HG02938 (cell line): ENCODE measurements at regions not wholly inside any gene's neighbourhood (a gene's known extent, or its start where the extent isn't known, plus 50 kb on each side); places are given as distances from the start of the nearest gene placed in this dataset.
"Not testable (repeated sequence)": the region's sequence is repeated elsewhere in the genome, so short reads cannot be mapped to it uniquely, and the experiment has no call there.

Experiments used
- ATAC-seq: cut with Tn5 transposase; IDR thresholded peaks from one replicate; pipeline ENCODE4 v1.9.1; 2021; ENCODE audit warnings: mild to moderate bottlenecking, moderate library complexity; ENCODE audit not compliant: unreplicated experiment

GRCh38 chr6:90689172-90689571, 102.3 kb upstream of the MAP3K7 start:
- ATAC-seq = no peak

- ATAC-seq = no peak
These were observed 101.0 kb upstream of the MAP3K7 start for GRCh38 chr6:90687775-90688380.

- ATAC-seq = no peak
These were observed 95.0 kb upstream of the MAP3K7 start for GRCh38 chr6:90681863-90682262.

- ATAC-seq = no peak
These were observed 91.3 kb upstream of the MAP3K7 start for GRCh38 chr6:90678049-90678779.

GRCh38 chr6:90677440-90677839, 90.6 kb upstream of the MAP3K7 start:
- ATAC-seq = no peak

- ATAC-seq = no peak
These were observed 89.8 kb upstream of the MAP3K7 start for GRCh38 chr6:90676516-90677300.

- not testable (repeated sequence) for ATAC-seq
These were observed 88.2 kb upstream of the MAP3K7 start for GRCh38 chr6:90675107-90675506.

GRCh38 chr6:90674077-90674476, 87.2 kb upstream of the MAP3K7 start:
- ATAC-seq = not testable (repeated sequence)

GRCh38 chr6:90669846-90670245, 83.0 kb upstream of the MAP3K7 start:
- ATAC-seq = no peak

GRCh38 chr6:90669420-90669819, 82.5 kb upstream of the MAP3K7 start:
- ATAC-seq = no peak

- no peak for ATAC-seq
These were observed 81.3 kb upstream of the MAP3K7 start for GRCh38 chr6:90668141-90668540.

GRCh38 chr6:90663873-90664272, 77.0 kb upstream of the MAP3K7 start:
- no peak for ATAC-seq

- ATAC-seq = no peak
These were observed 76.2 kb upstream of the MAP3K7 start for GRCh38 chr6:90663106-90663505.

- no peak for ATAC-seq
These were observed 74.1 kb upstream of the MAP3K7 start for GRCh38 chr6:90660931-90661330.

GRCh38 chr6:90658497-90658896, 71.6 kb upstream of the MAP3K7 start:
- no peak for ATAC-seq

GRCh38 chr6:90656325-90656724, 69.5 kb upstream of the MAP3K7 start:
- no peak for ATAC-seq

GRCh38 chr6:90654806-90655205, 67.9 kb upstream of the MAP3K7 start:
- no peak for ATAC-seq

GRCh38 chr6:90654166-90654565, 67.3 kb upstream of the MAP3K7 start:
- ATAC-seq = no peak

- ATAC-seq = no peak
These were observed 66.9 kb upstream of the MAP3K7 start for GRCh38 chr6:90653750-90654149.

- no peak for ATAC-seq
These were observed 63.4 kb upstream of the MAP3K7 start for GRCh38 chr6:90650041-90650940.

GRCh38 chr6:90648873-90649272, 62.0 kb upstream of the MAP3K7 start:
- no peak for ATAC-seq
